K562 (cell line): ENCODE measurements at regions not wholly inside any gene's neighbourhood (a gene's known extent, or its start where the extent isn't known, plus 50 kb on each side); places are given as distances from the start of the nearest gene placed in this dataset.

Experiments used
- ATAC-seq: fragments of 200-7000 bp; cut with Tn5 transposase; 3 replicates; pipeline ENCODE4 v1.9.1; 2020; ENCODE audit warnings: moderate library complexity
- BruUV-seq: library from RNA; stranded (reverse); fragments of 400-500 nt; replicated peaks from 2 replicates; lab custom pipeline; 2021; lab: Mats Ljungman, UMichigan
- CTCF ChIA-PET: fragments of 300-600 bp; formaldehyde crosslinking; extraction: SDS; loops from one replicate; lab custom pipeline; 2021; ENCODE audit warnings: low intra/inter-chr PET ratio; lab: Yijun Ruan, JAX
- POLR2A ChIA-PET: fragments of 300-600, 350-650 bp; sonication (Branson Sonifier 250); formaldehyde crosslinking; extraction: SDS; loops from one replicate; lab custom pipeline; 2021; ENCODE audit warnings: antibody characterized with exemption, inconsistent platforms; lab: Yijun Ruan, JAX
- DNase-seq, 4 experiments: peaks; one replicate each; pipeline versions ENCODE4 v3.0.0 to v3.0.0-alpha.2; 2011 to 2018; ENCODE audit warnings: low spot score in 3 of 4, mixed read lengths in 3 of 4; ENCODE audit errors: extremely low read depth in 1 of 4
- FAIRE-seq: peaks from 2 replicates; lab custom pipeline; 2011; peaks lifted over from hg19 to GRCh38; lab: Jason Lieb, UNC
- H2AFZ ChIP-seq: 2 replicates; pipeline ENCODE4 v1.6.0; 2011; ENCODE audit warnings: low read depth, low read length, control low read depth, inconsistent platforms
- H3K27ac ChIP-seq: fragments of 200-600 bp; 3 replicates; pipeline ENCODE4 v1.8.0; 2011; ENCODE audit warnings: low read depth, mild to moderate bottlenecking, control low read depth, inconsistent platforms, low read length, moderate library complexity, mixed read lengths; ENCODE audit errors: extremely low read depth
- H3K27me3 ChIP-seq, 2 experiments: fragments of 300-600 bp in 1 of 2; 2 replicates in 1 of 2; 3 replicates in 1 of 2; pipeline versions ENCODE4 v1.6.0 to v1.8.0; 2011; ENCODE audit warnings: inconsistent platforms in 2 of 2, low read length in 2 of 2, mild to moderate bottlenecking in 1 of 2, mixed read lengths in 1 of 2, moderate library complexity in 1 of 2; ENCODE audit not compliant: control insufficient read depth in 2 of 2, insufficient read depth in 2 of 2
- H3K36me3 ChIP-seq: fragments of 300-600 bp; 3 replicates; pipeline ENCODE4 v1.8.0; 2011; ENCODE audit warnings: mild to moderate bottlenecking, low read length, inconsistent platforms; ENCODE audit not compliant: control insufficient read depth, insufficient read depth
- H3K4me1 ChIP-seq, 2 experiments: fragments of 200-600 bp in 1 of 2; replicated peaks in 1 of 2; 2 replicates in 1 of 2; 3 replicates in 1 of 2; pipeline versions ENCODE4 v1.5.1 to v1.8.0; 2011; ENCODE audit warnings: inconsistent platforms in 2 of 2, low read length in 2 of 2, mild to moderate bottlenecking in 1 of 2, mixed read lengths in 1 of 2, moderate library complexity in 1 of 2; ENCODE audit not compliant: control insufficient read depth in 2 of 2, insufficient read depth in 2 of 2
- H3K4me2 ChIP-seq: 2 replicates; pipeline ENCODE4 v1.6.1; 2011; ENCODE audit warnings: low read length, control low read depth, inconsistent platforms, mixed read lengths; ENCODE audit not compliant: insufficient read depth
- H3K4me3 ChIP-seq: fragments of 200-600 bp; sonication (generic), shearing (Covaris generic); 2 replicates; pipeline ENCODE4 v1.5.1; 2016; ENCODE audit warnings: control low read depth, inconsistent platforms
- H3K79me2 ChIP-seq: fragments of 200-600 bp; 3 replicates; pipeline ENCODE4 v1.8.0; 2011; ENCODE audit warnings: low read length, inconsistent platforms; ENCODE audit not compliant: control insufficient read depth, insufficient read depth
- H3K9ac ChIP-seq, 2 experiments: 2 replicates each; pipeline versions ENCODE4 v1.6.0 to v1.6.1; 2011; ENCODE audit warnings: low read depth in 2 of 2, low read length in 2 of 2, control low read depth in 1 of 2, inconsistent platforms in 1 of 2, mild to moderate bottlenecking in 1 of 2, mixed read lengths in 1 of 2; ENCODE audit not compliant: insufficient read depth in 1 of 2
- H3K9me1 ChIP-seq: one replicate; pipeline ENCODE4 v1.6.0; 2011; ENCODE audit warnings: inconsistent platforms, mild to moderate bottlenecking, low read length, moderate library complexity; ENCODE audit not compliant: control insufficient read depth, insufficient read depth
- H3K9me3 ChIP-seq: replicated peaks from 2 replicates; pipeline ENCODE4 v1.5.1; 2011; ENCODE audit warnings: low read depth, low read length, inconsistent platforms; ENCODE audit not compliant: control insufficient read depth, insufficient read depth
- H4K20me1 ChIP-seq: replicated peaks from 2 replicates; pipeline ENCODE4 v1.6.1; 2011; ENCODE audit warnings: low read length, inconsistent platforms, mixed read lengths; ENCODE audit not compliant: control insufficient read depth, insufficient read depth
- C11orf30 ChIP-seq: fragments of 450-650 bp; IDR thresholded peaks from 2 replicates; pipeline ENCODE4 v1.6.1; 2016; ENCODE audit warnings: low read depth, mild to moderate bottlenecking
- CHD1 ChIP-seq: fragments of 200-600 bp; sonication (generic); IDR thresholded peaks from one replicate; pipeline ENCODE4 v1.6.1; 2012; ENCODE audit warnings: mild to moderate bottlenecking, moderate library complexity, low read length, inconsistent platforms
- CHD4 ChIP-seq: fragments of 200-600 bp; sonication (generic); IDR thresholded peaks from 3 replicates; pipeline ENCODE4 v1.6.1; 2012; ENCODE audit warnings: low read depth, mild to moderate bottlenecking, mixed read lengths, low read length, inconsistent platforms; ENCODE audit not compliant: insufficient read depth, insufficient replicate concordance, poor library complexity, severe bottlenecking
- CXXC5 ChIP-seq: fragments of 250-450 bp; sonication (Bioruptor Pico); IDR thresholded peaks from 2 replicates; pipeline ENCODE4 v1.8.0; 2022; ENCODE audit warnings: inconsistent platforms, mild to moderate bottlenecking, moderate library complexity
- DNMT1 ChIP-seq: fragments of 450-650 bp; IDR thresholded peaks from 2 replicates; pipeline ENCODE4 v1.6.1; 2016; ENCODE audit warnings: antibody characterized with exemption, mild to moderate bottlenecking
- EP400 ChIP-seq: fragments of 450-650 bp; IDR thresholded peaks from 2 replicates; pipeline ENCODE4 v1.6.1; 2017; ENCODE audit warnings: antibody characterized with exemption, mild to moderate bottlenecking, moderate library complexity
- FOXK1 ChIP-seq: sonication (generic); formaldehyde crosslinking; IDR thresholded peaks from 2 replicates; pipeline ENCODE4 v1.8.0; 2022; ENCODE audit warnings: missing genetic modification reagents, mild to moderate bottlenecking, borderline replicate concordance
- HDAC6 ChIP-seq: IDR thresholded peaks from 2 replicates; pipeline ENCODE4 v1.6.1; 2012; ENCODE audit warnings: low read depth, mild to moderate bottlenecking, control low read depth, inconsistent platforms, low read length, moderate library complexity
- JUN ChIP-seq, 2 experiments: sonication (generic) in 1 of 2; formaldehyde crosslinking in 1 of 2; IDR thresholded peaks; 2 replicates each; pipeline versions ENCODE4 v1.6.1 to v1.8.0; 2012 to 2022; ENCODE audit warnings: borderline replicate concordance in 2 of 2, mild to moderate bottlenecking in 2 of 2, improper control_type of control experiment in 1 of 2, low read depth in 1 of 2, low read length in 1 of 2, missing genetic modification reagents in 1 of 2
- MAFG ChIP-seq: fragments of 450-650 bp; conservative IDR thresholded peaks from 2 replicates; pipeline ENCODE4 v1.6.1; 2016; ENCODE audit warnings: missing genetic modification characterization, missing compliant biosample characterization
- MCM3 ChIP-seq: fragments of 450-650 bp; IDR thresholded peaks from 2 replicates; pipeline ENCODE4 v1.6.1; 2016
- RAD21 ChIP-seq, 2 experiments: fragments of 250-450 bp in 1 of 2; fragments of 450-650 bp in 1 of 2; sonication (Bioruptor Pico) in 1 of 2; formaldehyde crosslinking in 1 of 2; IDR thresholded peaks in 1 of 2; conservative IDR thresholded peaks in 1 of 2; 2 replicates each; pipeline versions ENCODE4 v1.4.0 to v1.8.0; 2020 to 2022; ENCODE audit warnings: mild to moderate bottlenecking in 2 of 2, moderate library complexity in 1 of 2
- RB1 ChIP-seq: fragments of 450-650 bp; IDR thresholded peaks from 2 replicates; pipeline ENCODE4 v1.6.1; 2017; ENCODE audit warnings: low read depth, mild to moderate bottlenecking
- RCOR1 ChIP-seq, 2 experiments: IDR thresholded peaks; 2 replicates each; pipeline ENCODE4 v1.6.1; 2012; ENCODE audit warnings: low read depth in 2 of 2, low read length in 2 of 2, borderline replicate concordance in 1 of 2, improper control_type of control experiment in 1 of 2
- ZNF707 ChIP-seq: fragments of 250-450 bp; sonication (Bioruptor Pico); conservative IDR thresholded peaks from 2 replicates; pipeline ENCODE4 v1.8.0; 2022; ENCODE audit warnings: inconsistent platforms, mild to moderate bottlenecking, moderate library complexity
- whole genome bisulfite sequencing: fragments of 100-300 bp; shearing (Covaris generic); methylation state at CpG from one replicate; pipeline ENCODE4 v1.1.6; 2016; ENCODE audit warnings: low coverage, mixed read lengths; ENCODE audit not compliant: insufficient coverage; ENCODE audit errors: missing lambda C conversion rate; 5-methylcytosine and 5-hydroxymethylcytosine counted together
- in situ Hi-C: fragments of 300-500 bp; cut with MboI; formaldehyde crosslinking; loops from 4 replicates; pipeline ENCODE4 v1.15.0; 2018; ENCODE audit warnings: inconsistent platforms, mixed read lengths
- intact Hi-C: fragments of 100-400 bp; cut with micrococcal nuclease; formaldehyde crosslinking; loops from 2 replicates; pipeline ENCODE4 v1.14.2; 2022
- TF ChIP-seq, protein P1 (sequence below), 2 experiments: fragments of 450-650 bp in 1 of 2; sonication (generic) in 1 of 2; formaldehyde crosslinking; conservative IDR thresholded peaks; 2 replicates each; pipeline versions ENCODE4 v1.4.0 to v1.8.1; 2020 to 2022; ENCODE audit warnings: mild to moderate bottlenecking in 1 of 2, missing genetic modification reagents in 1 of 2
- TF ChIP-seq, protein P2 (sequence below): sonication (generic); formaldehyde crosslinking; IDR thresholded peaks from 2 replicates; pipeline ENCODE4 v1.8.0; 2022; ENCODE audit warnings: mild to moderate bottlenecking, missing genetic modification reagents
- TF ChIP-seq, protein P3 (sequence below): fragments of 450-650 bp; formaldehyde crosslinking; IDR thresholded peaks from 2 replicates; pipeline ENCODE4 v1.4.0; 2020; ENCODE audit warnings: mild to moderate bottlenecking, moderate library complexity

DNA sequence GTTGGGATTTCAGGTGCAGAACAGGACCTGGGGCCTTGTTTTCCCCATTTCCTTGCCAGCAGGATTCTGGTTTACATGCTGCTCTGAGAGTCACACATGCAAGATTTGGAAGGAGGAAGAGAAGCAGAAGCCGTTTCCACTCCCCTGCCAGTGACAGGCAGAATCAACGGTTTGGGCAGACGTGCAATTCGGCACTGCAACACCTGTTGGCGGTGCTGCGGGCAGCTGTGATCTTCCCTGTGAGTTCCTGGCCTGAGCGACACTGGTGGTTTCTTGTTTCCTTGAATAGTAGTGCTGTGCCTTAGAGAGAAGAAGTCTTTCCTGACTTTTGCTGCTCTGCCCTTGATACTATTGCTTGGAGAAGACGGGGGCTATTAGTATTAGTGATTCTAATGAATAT, 1126.2 kb downstream of the TYW1 start (continued):
- TF ChIP-seq, protein P1, sequence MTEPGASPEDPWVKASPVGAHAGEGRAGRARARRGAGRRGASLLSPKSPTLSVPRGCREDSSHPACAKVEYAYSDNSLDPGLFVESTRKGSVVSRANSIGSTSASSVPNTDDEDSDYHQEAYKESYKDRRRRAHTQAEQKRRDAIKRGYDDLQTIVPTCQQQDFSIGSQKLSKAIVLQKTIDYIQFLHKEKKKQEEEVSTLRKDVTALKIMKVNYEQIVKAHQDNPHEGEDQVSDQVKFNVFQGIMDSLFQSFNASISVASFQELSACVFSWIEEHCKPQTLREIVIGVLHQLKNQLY (CRISPR knock-in tag; conservative IDR thresholded peaks at IDR 0.05): no peak

DNA sequence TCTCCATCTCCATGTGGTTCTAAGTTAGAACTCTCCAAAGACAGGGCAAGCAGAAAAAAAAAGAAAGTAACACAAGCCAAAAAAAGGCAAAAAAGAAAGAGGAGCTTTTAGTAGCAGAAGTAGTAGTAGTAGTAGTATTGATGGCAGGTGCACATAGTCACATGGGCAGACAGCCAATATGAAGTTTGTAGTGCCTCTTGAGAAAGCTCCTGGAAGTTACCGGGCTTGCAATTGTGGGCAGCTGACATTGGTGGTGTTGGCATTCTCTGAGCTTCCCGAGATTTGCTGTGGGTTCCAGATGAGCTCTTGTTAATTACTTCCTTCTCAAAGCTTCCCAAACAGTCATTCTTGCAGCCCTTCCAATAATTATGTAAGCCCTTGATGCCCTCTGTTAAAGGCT, 1128.5 kb downstream of the TYW1 start:
- in situ Hi-C loops: no loop called here
- no peak for FAIRE-seq
- no peak overlapping the region for H3K9ac ChIP-seq
- no peak overlapping the region for H2AFZ ChIP-seq
- no peak overlapping the region for H3K27ac ChIP-seq
- no peak for ATAC-seq
- H4K20me1 ChIP-seq: no peaks in the 10 kb centered on the region
- H3K4me2 ChIP-seq: no peak overlapping the region
- no peaks in the 10 kb centered on the region for H3K79me2 ChIP-seq
- intact Hi-C loops: no loop called here
- ChIA-PET CTCF (no interaction called here), POLR2A (no interaction called here)
- no TSS peak for BruUV-seq
- no peak overlapping the region for H3K4me3 ChIP-seq
- DNase-seq: no peak
- no peaks in the 10 kb centered on the region for H3K4me1 ChIP-seq
- no peaks in the 10 kb centered on the region for H3K36me3 ChIP-seq
- H3K27me3 ChIP-seq: no peaks in the 10 kb centered on the region
- 0% methylated on average over 2 of the region's 2 CpGs for WGBS
- H3K9me1 ChIP-seq: no peaks in the 10 kb centered on the region
- H3K9me3 ChIP-seq: no peaks in the 10 kb centered on the region
- TF ChIP-seq EP400 (no peak), CHD1 (no peak), C11orf30 (no peak), CXXC5 (no peak), ZNF707 (CRISPR knock-in tag) (no peak), RB1 (no peak), DNMT1 (no peak), RCOR1 (IDR thresholded peaks at IDR 0.05; ENCODE audit: borderline replicate concordance in 1 of 2, low read depth in 2 of 2, low read length in 2 of 2) (no peak), JUN (IDR thresholded peaks at IDR 0.05; ENCODE audit: borderline replicate concordance, low read depth, low read length) (no peak), JUN (CRISPR knock-in tag; IDR thresholded peaks at IDR 0.05; ENCODE audit: borderline replicate concordance) (no peak), FOXK1 (CRISPR knock-in tag) (no peak), RAD21 (CRISPR knock-in tag; conservative IDR thresholded peaks at IDR 0.05 in 1 of 2, IDR thresholded peaks at IDR 0.05 in 1 of 2) (no peak), HDAC6 (no peak), MCM3 (no peak), CHD4 (no peak), MAFG (tag) (no peak)
- TF ChIP-seq, protein P2, sequence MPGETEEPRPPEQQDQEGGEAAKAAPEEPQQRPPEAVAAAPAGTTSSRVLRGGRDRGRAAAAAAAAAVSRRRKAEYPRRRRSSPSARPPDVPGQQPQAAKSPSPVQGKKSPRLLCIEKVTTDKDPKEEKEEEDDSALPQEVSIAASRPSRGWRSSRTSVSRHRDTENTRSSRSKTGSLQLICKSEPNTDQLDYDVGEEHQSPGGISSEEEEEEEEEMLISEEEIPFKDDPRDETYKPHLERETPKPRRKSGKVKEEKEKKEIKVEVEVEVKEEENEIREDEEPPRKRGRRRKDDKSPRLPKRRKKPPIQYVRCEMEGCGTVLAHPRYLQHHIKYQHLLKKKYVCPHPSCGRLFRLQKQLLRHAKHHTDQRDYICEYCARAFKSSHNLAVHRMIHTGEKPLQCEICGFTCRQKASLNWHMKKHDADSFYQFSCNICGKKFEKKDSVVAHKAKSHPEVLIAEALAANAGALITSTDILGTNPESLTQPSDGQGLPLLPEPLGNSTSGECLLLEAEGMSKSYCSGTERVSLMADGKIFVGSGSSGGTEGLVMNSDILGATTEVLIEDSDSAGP (CRISPR knock-in tag): no peak
- TF ChIP-seq, protein P3, sequence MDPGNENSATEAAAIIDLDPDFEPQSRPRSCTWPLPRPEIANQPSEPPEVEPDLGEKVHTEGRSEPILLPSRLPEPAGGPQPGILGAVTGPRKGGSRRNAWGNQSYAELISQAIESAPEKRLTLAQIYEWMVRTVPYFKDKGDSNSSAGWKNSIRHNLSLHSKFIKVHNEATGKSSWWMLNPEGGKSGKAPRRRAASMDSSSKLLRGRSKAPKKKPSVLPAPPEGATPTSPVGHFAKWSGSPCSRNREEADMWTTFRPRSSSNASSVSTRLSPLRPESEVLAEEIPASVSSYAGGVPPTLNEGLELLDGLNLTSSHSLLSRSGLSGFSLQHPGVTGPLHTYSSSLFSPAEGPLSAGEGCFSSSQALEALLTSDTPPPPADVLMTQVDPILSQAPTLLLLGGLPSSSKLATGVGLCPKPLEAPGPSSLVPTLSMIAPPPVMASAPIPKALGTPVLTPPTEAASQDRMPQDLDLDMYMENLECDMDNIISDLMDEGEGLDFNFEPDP (CRISPR knock-in tag): no peak
